ENCODE measurements at regions not wholly inside any gene's neighbourhood (a gene's known extent, or its start where the extent isn't known, plus 50 kb on each side); places are given as distances from the start of the nearest gene placed in this dataset.
"Not testable (repeated sequence)": the region's sequence is repeated elsewhere in the genome, so short reads cannot be mapped to it uniquely, and the experiment has no call there.

DNA sequence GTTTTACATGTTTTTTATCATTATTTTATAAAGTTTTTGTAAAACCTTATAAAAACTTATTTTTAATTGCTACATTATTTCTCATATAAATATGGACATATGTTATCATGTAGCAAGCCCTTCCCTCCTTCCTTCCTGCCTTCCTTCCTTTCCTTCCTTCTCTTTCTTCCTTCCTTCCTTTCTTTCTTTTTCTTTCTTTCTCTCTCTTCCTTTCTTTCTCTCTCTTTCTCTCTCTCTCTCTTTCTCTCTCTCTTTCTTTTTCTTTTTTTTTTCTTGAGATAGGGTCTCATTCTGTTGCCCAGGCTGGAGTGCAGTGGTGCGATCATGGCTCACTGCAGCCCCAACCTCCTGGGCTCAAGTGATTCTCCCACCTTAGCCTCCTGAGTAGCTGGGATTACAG lies 110.2 kb downstream of the DDX11 start:
- TF ChIP-seq, protein P1, sequence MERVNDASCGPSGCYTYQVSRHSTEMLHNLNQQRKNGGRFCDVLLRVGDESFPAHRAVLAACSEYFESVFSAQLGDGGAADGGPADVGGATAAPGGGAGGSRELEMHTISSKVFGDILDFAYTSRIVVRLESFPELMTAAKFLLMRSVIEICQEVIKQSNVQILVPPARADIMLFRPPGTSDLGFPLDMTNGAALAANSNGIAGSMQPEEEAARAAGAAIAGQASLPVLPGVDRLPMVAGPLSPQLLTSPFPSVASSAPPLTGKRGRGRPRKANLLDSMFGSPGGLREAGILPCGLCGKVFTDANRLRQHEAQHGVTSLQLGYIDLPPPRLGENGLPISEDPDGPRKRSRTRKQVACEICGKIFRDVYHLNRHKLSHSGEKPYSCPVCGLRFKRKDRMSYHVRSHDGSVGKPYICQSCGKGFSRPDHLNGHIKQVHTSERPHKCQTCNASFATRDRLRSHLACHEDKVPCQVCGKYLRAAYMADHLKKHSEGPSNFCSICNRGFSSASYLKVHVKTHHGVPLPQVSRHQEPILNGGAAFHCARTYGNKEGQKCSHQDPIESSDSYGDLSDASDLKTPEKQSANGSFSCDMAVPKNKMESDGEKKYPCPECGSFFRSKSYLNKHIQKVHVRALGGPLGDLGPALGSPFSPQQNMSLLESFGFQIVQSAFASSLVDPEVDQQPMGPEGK (CRISPR knock-in tag; IDR thresholded peaks at IDR 0.05; ENCODE audit: borderline replicate concordance) = not testable (repeated sequence)
- not testable (repeated sequence) for TF ChIP-seq CSDC2 (CRISPR knock-in tag; IDR thresholded peaks at IDR 0.05); ISL1 (CRISPR knock-in tag; IDR thresholded peaks at IDR 0.05); TCF4 (CRISPR knock-in tag; IDR thresholded peaks at IDR 0.05; ENCODE audit: borderline replicate concordance); ZFP3 (CRISPR knock-in tag; IDR thresholded peaks at IDR 0.05); ARNTL (CRISPR knock-in tag; IDR thresholded peaks at IDR 0.05; ENCODE audit: borderline replicate concordance, low read depth); TOX (CRISPR knock-in tag; IDR thresholded peaks at IDR 0.05; ENCODE audit: borderline replicate concordance); OSR1 (CRISPR knock-in tag; IDR thresholded peaks at IDR 0.05)
- TF ChIP-seq, protein P2, sequence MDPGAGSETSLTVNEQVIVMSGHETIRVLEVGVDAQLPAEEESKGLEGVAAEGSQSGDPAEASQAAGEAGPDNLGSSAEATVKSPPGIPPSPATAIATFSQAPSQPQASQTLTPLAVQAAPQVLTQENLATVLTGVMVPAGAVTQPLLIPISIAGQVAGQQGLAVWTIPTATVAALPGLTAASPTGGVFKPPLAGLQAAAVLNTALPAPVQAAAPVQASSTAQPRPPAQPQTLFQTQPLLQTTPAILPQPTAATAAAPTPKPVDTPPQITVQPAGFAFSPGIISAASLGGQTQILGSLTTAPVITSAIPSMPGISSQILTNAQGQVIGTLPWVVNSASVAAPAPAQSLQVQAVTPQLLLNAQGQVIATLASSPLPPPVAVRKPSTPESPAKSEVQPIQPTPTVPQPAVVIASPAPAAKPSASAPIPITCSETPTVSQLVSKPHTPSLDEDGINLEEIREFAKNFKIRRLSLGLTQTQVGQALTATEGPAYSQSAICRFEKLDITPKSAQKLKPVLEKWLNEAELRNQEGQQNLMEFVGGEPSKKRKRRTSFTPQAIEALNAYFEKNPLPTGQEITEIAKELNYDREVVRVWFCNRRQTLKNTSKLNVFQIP (CRISPR knock-in tag; IDR thresholded peaks at IDR 0.05; ENCODE audit: borderline replicate concordance, low read depth) = not testable (repeated sequence)
- TF ChIP-seq, protein P3, sequence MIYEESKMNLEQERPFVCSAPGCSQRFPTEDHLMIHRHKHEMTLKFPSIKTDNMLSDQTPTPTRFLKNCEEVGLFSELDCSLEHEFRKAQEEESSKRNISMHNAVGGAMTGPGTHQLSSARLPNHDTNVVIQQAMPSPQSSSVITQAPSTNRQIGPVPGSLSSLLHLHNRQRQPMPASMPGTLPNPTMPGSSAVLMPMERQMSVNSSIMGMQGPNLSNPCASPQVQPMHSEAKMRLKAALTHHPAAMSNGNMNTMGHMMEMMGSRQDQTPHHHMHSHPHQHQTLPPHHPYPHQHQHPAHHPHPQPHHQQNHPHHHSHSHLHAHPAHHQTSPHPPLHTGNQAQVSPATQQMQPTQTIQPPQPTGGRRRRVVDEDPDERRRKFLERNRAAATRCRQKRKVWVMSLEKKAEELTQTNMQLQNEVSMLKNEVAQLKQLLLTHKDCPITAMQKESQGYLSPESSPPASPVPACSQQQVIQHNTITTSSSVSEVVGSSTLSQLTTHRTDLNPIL (CRISPR knock-in tag; IDR thresholded peaks at IDR 0.05; ENCODE audit: low read depth) = not testable (repeated sequence)

Measured in SK-N-SH treated with all-trans-retinoic acid at 6 μM for 48 hours (cell line).